ENCODE measurements at regions not wholly inside any gene's neighbourhood (a gene's known extent, or its start where the extent isn't known, plus 50 kb on each side); places are given as distances from the start of the nearest gene placed in this dataset.

DNA sequence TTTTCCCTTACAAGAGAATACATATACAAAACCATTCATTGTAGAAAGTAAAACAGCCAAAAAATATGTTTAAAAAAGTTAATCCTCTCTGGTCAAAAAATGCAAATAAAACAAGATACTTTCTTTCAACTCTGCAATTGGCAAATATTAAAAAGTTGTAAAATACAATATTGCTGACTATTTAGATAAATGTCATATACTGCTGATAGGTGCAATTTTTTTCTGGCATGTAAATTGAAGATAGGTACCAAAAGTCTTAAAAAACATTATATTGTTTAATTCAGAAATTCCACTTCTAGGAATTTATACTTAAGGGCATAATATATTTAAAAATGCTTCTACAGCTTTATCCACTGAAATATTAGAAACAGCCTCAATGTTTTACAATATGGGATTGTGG, 66.4 kb upstream of the TLL1 start:
- TF ChIP-seq, protein P1, sequence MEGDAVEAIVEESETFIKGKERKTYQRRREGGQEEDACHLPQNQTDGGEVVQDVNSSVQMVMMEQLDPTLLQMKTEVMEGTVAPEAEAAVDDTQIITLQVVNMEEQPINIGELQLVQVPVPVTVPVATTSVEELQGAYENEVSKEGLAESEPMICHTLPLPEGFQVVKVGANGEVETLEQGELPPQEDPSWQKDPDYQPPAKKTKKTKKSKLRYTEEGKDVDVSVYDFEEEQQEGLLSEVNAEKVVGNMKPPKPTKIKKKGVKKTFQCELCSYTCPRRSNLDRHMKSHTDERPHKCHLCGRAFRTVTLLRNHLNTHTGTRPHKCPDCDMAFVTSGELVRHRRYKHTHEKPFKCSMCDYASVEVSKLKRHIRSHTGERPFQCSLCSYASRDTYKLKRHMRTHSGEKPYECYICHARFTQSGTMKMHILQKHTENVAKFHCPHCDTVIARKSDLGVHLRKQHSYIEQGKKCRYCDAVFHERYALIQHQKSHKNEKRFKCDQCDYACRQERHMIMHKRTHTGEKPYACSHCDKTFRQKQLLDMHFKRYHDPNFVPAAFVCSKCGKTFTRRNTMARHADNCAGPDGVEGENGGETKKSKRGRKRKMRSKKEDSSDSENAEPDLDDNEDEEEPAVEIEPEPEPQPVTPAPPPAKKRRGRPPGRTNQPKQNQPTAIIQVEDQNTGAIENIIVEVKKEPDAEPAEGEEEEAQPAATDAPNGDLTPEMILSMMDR (conservative IDR thresholded peaks at IDR 0.05 in 1 of 2, IDR thresholded peaks at IDR 0.05 in 1 of 2; ENCODE audit: low read depth in 1 of 2, low read length in 2 of 2) = no peak
- TF ChIP-seq EZH2 (IDR thresholded peaks at IDR 0.05; ENCODE audit: low read length, missing control alignments) = no peak

Measured in fibroblast of lung (primary cell).